ENCODE measurements at regions not wholly inside any gene's neighbourhood (a gene's known extent, or its start where the extent isn't known, plus 50 kb on each side); places are given as distances from the start of the nearest gene placed in this dataset.

DNA sequence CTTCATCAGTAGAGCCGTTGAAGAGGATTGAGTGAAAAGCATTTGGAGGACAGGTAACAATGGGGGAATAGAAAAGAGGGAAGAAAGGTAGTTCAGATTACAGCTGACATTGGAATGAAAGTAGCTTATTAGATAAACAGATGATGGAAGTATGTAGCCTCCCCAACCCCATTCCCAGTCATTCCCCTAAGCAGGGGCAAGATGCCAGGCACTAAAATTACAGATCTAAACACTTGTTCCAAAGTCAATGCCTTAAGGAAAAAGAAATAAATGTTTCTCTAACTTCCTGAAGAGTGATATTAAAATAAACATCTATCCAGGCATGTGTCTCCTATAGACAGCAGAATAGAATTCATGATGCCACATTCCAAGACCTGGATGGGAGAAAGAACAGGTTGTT lies 350.8 kb downstream of the PDGFC start:
- TF ChIP-seq, protein P1, sequence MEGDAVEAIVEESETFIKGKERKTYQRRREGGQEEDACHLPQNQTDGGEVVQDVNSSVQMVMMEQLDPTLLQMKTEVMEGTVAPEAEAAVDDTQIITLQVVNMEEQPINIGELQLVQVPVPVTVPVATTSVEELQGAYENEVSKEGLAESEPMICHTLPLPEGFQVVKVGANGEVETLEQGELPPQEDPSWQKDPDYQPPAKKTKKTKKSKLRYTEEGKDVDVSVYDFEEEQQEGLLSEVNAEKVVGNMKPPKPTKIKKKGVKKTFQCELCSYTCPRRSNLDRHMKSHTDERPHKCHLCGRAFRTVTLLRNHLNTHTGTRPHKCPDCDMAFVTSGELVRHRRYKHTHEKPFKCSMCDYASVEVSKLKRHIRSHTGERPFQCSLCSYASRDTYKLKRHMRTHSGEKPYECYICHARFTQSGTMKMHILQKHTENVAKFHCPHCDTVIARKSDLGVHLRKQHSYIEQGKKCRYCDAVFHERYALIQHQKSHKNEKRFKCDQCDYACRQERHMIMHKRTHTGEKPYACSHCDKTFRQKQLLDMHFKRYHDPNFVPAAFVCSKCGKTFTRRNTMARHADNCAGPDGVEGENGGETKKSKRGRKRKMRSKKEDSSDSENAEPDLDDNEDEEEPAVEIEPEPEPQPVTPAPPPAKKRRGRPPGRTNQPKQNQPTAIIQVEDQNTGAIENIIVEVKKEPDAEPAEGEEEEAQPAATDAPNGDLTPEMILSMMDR (IDR thresholded peaks at IDR 0.05): no peak
- no peak for TF ChIP-seq POLR2AphosphoS5 (IDR thresholded peaks at IDR 0.05)
- TF ChIP-seq EP300 (IDR thresholded peaks at IDR 0.05): no peak

Measured in esophagus muscularis mucosa (tissue), 4 donors.